ENCODE measurements at regions not wholly inside any gene's neighbourhood (a gene's known extent, or its start where the extent isn't known, plus 50 kb on each side); places are given as distances from the start of the nearest gene placed in this dataset.
"Not testable (repeated sequence)": the region's sequence is repeated elsewhere in the genome, so short reads cannot be mapped to it uniquely, and the experiment has no call there.

DNA sequence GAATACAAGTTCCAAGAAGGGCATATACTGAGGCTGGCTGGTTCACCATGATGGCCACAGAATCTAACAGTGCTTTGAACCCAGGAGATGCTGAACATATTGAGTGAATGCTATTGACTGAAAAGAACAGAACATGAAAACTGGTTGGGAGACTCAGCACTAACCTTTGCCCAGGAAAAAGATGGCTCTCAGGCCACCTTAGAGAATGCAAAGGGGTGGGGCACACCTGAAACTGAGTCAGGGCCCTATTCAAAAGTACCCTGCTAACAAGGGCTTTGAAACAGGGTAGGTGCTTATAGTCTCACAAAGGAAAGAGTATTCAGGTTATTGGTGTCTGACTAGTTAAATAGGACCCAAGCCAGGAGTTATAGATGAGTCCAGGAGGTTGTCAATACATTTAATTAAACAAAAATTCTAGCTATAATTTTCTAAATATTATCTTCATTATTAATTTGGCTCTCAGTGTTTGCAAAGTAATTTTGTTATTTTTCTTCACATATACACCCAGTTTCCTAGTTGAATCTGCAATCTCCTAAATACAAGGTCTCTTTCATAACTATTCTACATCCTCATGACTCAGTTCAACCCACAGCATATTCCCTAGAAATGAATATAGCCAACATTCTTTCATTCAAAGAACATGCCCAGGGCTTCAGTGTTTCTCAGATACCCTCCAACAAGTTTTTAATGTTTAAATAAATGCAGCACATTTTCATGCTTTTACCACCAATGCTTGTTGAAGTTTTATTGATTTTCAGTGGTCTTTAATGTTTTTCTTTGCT, 144.2 kb upstream of the RAPGEF2 start:
- no peak overlapping the region for H3K4me3 ChIP-seq (ENCODE audit: low read depth, low read length)
- DNase-seq (ENCODE audit: low read depth): no peak
- H3K36me3 ChIP-seq (ENCODE audit: control insufficient read depth, insufficient read depth, low read length): no peaks in the 10 kb centered on the region
- no peaks in the 10 kb centered on the region for H3K27me3 ChIP-seq (ENCODE audit: control insufficient read depth, insufficient read depth, low read length)
- no peak for TF ChIP-seq CTCF (IDR thresholded peaks at IDR 0.05; ENCODE audit: insufficient read depth, low read length, poor library complexity, severe bottlenecking)

DNA sequence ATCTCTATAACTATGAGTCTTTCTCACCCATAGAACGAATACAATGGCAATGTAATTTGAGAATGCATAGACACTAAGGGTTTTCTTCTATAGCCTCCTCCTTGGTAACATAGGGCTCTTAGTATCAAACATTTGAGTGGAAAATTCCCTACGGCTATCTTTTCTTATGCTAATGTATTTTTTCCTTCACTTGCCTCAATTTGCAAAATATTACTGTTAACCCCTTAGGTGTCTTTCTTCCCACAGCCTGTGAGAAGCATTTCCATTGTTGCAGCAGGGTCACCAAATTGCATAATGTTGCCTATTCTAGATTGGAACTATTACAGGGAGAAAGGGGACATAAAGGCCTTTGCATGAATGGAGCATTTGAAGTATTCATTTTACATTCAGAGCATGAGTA, 140.5 kb upstream of the RAPGEF2 start:
- Histone ChIP-seq H3K36me3 (ENCODE audit: control insufficient read depth, insufficient read depth, low read length) (no peaks in the 10 kb centered on the region), H3K27me3 (ENCODE audit: control insufficient read depth, insufficient read depth, low read length) (no peaks in the 10 kb centered on the region), H3K4me3 (ENCODE audit: low read depth, low read length) (no peak overlapping the region)
- DNase-seq (ENCODE audit: low read depth): no peak
- TF ChIP-seq CTCF (IDR thresholded peaks at IDR 0.05; ENCODE audit: insufficient read depth, low read length, poor library complexity, severe bottlenecking): no peak

- not testable (repeated sequence) for DNase-seq (ENCODE audit: low read depth); H3K36me3 ChIP-seq (ENCODE audit: control insufficient read depth, insufficient read depth, low read length); H3K4me3 ChIP-seq (ENCODE audit: low read depth, low read length); H3K27me3 ChIP-seq (ENCODE audit: control insufficient read depth, insufficient read depth, low read length)
Measured at GRCh38 chr4:158963282-158963681, 139.6 kb upstream of the RAPGEF2 start.

- Histone ChIP-seq H3K27me3 (ENCODE audit: control insufficient read depth, insufficient read depth, low read length) (no peaks in the 10 kb centered on the region), H3K4me3 (ENCODE audit: low read depth, low read length) (no peak overlapping the region), H3K36me3 (ENCODE audit: control insufficient read depth, insufficient read depth, low read length) (no peaks in the 10 kb centered on the region)
- TF ChIP-seq CTCF (IDR thresholded peaks at IDR 0.05; ENCODE audit: insufficient read depth, low read length, poor library complexity, severe bottlenecking): no peak
- no peak for DNase-seq (ENCODE audit: low read depth)
Measured at GRCh38 chr4:158964114-158964727, 138.7 kb upstream of the RAPGEF2 start.

GRCh38 chr4:158964728-158965124, 138.2 kb upstream of the RAPGEF2 start:
- DNase-seq (ENCODE audit: low read depth): no peak
- H3K4me3 ChIP-seq (ENCODE audit: low read depth, low read length): no peak overlapping the region
- no peaks in the 10 kb centered on the region for H3K27me3 ChIP-seq (ENCODE audit: control insufficient read depth, insufficient read depth, low read length)
- no peak for TF ChIP-seq CTCF (IDR thresholded peaks at IDR 0.05; ENCODE audit: insufficient read depth, low read length, poor library complexity, severe bottlenecking)
- H3K36me3 ChIP-seq (ENCODE audit: control insufficient read depth, insufficient read depth, low read length): no peaks in the 10 kb centered on the region

GRCh38 chr4:158965226-158965625, 137.7 kb upstream of the RAPGEF2 start:
- no peaks in the 10 kb centered on the region for H3K27me3 ChIP-seq (ENCODE audit: control insufficient read depth, insufficient read depth, low read length)
- no peak for DNase-seq (ENCODE audit: low read depth)
- TF ChIP-seq CTCF (IDR thresholded peaks at IDR 0.05; ENCODE audit: insufficient read depth, low read length, poor library complexity, severe bottlenecking): no peak
- H3K36me3 ChIP-seq (ENCODE audit: control insufficient read depth, insufficient read depth, low read length): no peaks in the 10 kb centered on the region
- no peak overlapping the region for H3K4me3 ChIP-seq (ENCODE audit: low read depth, low read length)

Measured in kidney epithelial cell (primary cell).